HG03558 (cell line): ENCODE measurements at regions not wholly inside any gene's neighbourhood (a gene's known extent, or its start where the extent isn't known, plus 50 kb on each side); places are given as distances from the start of the nearest gene placed in this dataset.
"Not testable (repeated sequence)": the region's sequence is repeated elsewhere in the genome, so short reads cannot be mapped to it uniquely, and the experiment has no call there.

Source experiments
- ATAC-seq: cut with Tn5 transposase; IDR thresholded peaks from one replicate; pipeline ENCODE4 v1.9.1; 2021; ENCODE audit warnings: moderate number of reproducible peaks; ENCODE audit not compliant: unreplicated experiment; ENCODE audit errors: extremely low read depth

GRCh38 chr4:116361790-116362189 is 723.6 kb downstream of the TRAM1L1 start:
- ATAC-seq, result no peak

GRCh38 chr4:116358633-116359222 is 726.6 kb downstream of the TRAM1L1 start:
- ATAC-seq, result peak; percentile 97

GRCh38 chr4:116357758-116358157 is 727.6 kb downstream of the TRAM1L1 start:
- no peak for ATAC-seq

GRCh38 chr4:116346750-116347149 is 738.6 kb downstream of the TRAM1L1 start:
- ATAC-seq, result no peak

GRCh38 chr4:116343809-116344208 is 741.6 kb downstream of the TRAM1L1 start:
- ATAC-seq, result no peak

GRCh38 chr4:116342143-116342542 is 743.2 kb downstream of the TRAM1L1 start:
- ATAC-seq, result no peak

GRCh38 chr4:116332508-116332907 is 752.9 kb downstream of the TRAM1L1 start:
- no peak for ATAC-seq

- ATAC-seq, result no peak
Observed at GRCh38 chr4:116328261-116328860, 757.0 kb downstream of the TRAM1L1 start.

GRCh38 chr4:116323606-116324005 is 761.8 kb downstream of the TRAM1L1 start:
- no peak for ATAC-seq

GRCh38 chr4:116321471-116321870 is 763.9 kb downstream of the TRAM1L1 start:
- ATAC-seq, result no peak

GRCh38 chr4:116320859-116321258 is 764.5 kb downstream of the TRAM1L1 start:
- ATAC-seq, result no peak

GRCh38 chr4:116303736-116304188 is 781.6 kb downstream of the TRAM1L1 start:
- ATAC-seq, result no peak

- ATAC-seq, result no peak
Observed at GRCh38 chr4:116302990-116303735, 782.2 kb downstream of the TRAM1L1 start.

- ATAC-seq, result no peak
Observed at GRCh38 chr4:116275006-116275405, 810.4 kb downstream of the TRAM1L1 start.

GRCh38 chr4:116272336-116272735 is 813.0 kb downstream of the TRAM1L1 start:
- ATAC-seq, result no peak

GRCh38 chr4:116260931-116261330 is 824.4 kb downstream of the TRAM1L1 start:
- ATAC-seq, result not testable (repeated sequence)

- no peak for ATAC-seq
Observed at GRCh38 chr4:116244771-116245170, 840.6 kb downstream of the TRAM1L1 start.

GRCh38 chr4:116243431-116243830 is 841.9 kb downstream of the TRAM1L1 start:
- no peak for ATAC-seq

- no peak for ATAC-seq
Observed at GRCh38 chr4:116233971-116234370, 851.4 kb downstream of the TRAM1L1 start.

GRCh38 chr4:116231999-116232398 is 853.4 kb downstream of the TRAM1L1 start:
- ATAC-seq, result not testable (repeated sequence)

- ATAC-seq, result no peak
Observed at GRCh38 chr4:116229420-116229819, 856.0 kb downstream of the TRAM1L1 start.
